SIG-M5 treated with dmso at 0.1 percent for 504 hours (cell line): ENCODE measurements at regions not wholly inside any gene's neighbourhood (a gene's known extent, or its start where the extent isn't known, plus 50 kb on each side); places are given as distances from the start of the nearest gene placed in this dataset.
A peak's percentile ranks its signal among the peaks of the same experiment; 100 is the strongest.

Experiments
- DNase-seq: peaks from one replicate; lab custom pipeline; 2025; ENCODE audit not compliant: unreplicated experiment; lab: John Stamatoyannopoulos, UW

GRCh38 chr1:25039229-25039628, 109.2 kb upstream of the RUNX3 start:
- DNase-seq, result no peak

DNA sequence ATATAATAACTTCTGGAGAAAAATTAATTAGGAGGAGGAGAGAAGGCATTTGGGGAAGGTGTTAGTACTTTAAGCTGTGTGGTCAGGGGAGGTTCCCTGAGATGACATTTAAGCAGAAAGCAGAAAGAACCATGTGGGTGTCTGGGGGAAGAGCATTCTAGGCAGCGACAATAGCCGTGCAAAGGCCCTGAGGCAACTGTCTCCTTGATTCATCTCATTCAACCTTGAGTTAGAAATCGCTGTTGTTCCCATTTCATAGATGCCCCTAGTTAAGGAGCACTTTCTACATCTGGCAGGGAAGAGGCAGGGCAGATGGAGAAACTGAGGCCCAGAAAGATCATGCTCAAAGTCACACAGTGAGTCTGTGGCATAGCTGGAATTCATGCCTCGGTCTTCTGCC, 108.6 kb upstream of the RUNX3 start:
- DNase-seq, result no peak

GRCh38 chr1:25037174-25038074, 107.3 kb upstream of the RUNX3 start:
- peak; percentile 80 for DNase-seq

DNA sequence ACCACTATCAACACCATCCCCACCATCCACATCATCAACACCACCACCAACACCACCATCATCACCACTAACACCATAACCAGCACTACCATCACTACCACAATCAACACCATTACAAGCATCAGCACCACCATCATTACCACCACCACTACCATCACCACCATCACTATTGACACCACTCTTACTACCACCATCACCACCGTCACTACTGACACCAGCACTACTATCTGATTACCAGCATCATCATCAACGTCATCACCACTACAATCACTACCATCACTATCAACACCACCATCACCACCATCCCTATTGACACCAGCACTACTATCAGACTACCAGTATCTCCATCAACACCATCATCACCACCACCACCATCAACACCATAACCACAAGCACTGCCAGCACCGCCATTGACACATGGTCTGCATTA, 106.1 kb upstream of the RUNX3 start:
- DNase-seq, result no peak

DNA sequence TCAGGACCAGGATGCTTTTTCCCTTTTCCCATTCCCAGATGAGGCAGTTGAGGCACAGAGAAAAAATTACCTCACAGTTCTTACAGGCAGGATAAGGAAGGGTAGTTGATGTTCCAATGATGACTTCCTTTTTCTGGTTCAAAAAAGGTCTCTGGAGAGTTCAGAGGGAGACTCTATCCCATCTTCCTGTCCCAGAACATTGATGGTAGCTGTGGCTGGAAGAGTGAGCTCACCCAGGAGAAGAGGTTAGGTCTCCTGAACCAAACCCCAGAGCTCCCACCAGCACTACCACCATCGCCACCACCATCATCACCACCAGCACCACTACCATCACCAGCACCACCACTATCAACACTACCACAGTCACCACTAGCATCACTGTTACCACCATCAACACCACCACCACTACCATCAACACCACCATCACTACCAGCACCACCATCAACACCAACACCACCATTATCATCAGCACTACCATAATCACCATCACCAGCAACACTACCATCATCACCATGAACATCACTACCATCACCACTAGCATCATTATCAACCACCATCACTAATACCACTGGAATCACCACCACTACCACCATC, 105.5 kb upstream of the RUNX3 start:
- DNase-seq, result no peak

DNA sequence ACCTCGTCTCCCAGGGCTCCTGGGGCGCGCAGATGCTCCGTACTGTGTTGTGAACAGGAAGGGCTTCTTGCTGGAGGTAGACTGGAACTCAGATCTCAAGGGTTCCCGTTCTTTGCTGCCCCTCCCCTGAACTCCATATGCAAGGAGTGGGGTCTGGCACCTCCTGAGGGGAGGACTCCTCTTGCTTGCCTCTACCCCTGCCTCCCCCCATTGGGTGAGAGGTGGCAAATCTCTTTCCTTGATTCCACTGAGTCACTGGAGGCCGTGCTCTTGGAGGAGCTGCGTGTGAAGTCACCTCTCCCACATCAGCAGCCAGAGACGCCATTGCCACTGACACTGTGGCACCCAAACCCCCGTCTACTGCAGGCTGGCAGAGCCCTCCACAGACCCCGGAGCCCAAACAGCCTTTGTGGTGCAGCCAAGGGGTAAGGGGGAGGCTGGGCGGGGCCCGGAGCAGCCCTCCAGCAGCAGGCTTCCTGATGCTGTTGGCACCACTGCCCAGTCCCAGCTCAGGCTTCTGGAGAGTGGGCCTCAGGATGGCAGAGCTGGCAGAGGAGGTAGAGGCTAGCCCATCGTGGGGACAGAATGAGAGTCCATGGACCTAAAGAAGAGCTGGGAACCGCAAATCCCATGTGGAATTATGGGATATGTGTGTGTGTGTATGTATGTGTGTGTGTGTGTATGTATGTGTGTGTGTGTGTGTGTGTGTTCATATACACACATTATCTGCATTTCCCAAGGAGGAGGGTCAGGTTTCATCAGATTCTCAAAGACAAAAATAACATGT, 104.9 kb upstream of the RUNX3 start:
- no peak for DNase-seq

GRCh38 chr1:25033828-25034705, 104.0 kb upstream of the RUNX3 start:
- peak; percentile 73 for DNase-seq

DNA sequence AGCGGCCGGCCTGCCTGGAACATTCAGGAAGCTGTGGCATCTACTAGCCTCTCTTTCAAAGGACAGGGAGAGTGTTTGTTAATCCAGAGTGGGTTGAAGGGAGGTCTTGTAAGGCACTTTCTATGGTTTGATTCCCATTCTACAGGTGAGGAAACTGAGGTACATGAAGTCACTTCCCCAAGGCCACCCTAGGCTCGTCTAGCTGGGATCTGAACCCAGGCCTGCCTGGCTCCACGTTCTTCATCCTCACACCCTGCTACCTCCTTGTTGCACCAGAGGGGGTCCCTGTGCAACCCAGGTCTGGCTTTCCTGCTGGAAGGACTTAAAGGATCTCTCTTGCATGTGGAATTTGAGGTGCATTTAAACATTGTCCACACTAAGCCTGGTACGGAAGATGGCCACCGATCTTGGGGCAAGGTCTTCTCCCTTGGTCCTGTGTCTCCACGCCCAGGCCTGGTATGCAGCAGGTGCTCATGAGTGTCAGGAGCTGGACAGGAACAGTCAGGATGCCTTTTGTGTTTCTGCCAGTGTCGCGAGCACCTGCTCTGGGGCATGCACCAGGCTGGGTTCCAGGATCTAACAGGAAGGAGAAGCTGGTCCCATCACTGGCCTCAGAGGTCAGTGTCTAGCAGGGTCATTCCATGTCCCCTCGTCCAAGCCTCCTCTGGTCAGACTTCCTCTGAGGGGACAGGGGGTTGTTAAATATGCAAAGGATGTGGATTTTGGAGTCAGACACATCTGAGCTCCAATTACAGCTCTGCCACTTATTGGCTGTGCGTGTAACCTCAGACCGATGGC, 103.2 kb upstream of the RUNX3 start:
- DNase-seq, result no peak

DNA sequence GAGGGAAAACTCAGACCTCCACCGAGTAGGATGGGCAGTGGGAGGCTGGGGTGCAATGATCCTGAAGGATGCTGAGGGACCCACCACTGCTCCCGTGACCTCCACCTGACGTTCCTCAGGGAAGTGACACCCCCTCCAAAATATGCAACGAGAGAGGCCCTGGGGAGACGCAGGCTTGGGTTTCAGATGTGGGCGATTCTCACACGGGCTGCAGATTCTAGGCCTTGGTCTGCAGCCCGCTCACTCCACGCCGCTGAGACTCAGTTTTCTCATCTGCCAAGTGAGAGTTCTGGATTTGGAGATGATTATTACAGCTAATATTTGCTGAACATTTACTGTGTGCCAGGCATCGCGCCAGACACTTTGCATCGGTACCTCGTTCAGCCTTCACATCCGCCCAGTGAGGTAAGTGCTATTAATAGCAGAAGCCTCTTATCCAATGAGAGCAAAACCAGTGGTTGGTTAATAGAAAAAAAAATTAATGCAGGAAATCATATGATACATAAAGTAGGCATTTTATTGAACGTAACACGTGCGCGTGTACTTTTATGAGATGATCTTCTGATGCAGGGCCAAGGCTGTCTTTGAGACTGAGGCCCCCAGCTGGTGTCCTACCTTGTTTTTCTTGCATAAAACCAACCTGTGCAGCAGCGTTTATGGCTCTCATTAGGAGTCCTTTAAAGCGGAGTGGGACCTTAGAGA, 102.0 kb upstream of the RUNX3 start:
- DNase-seq, result no peak

DNA sequence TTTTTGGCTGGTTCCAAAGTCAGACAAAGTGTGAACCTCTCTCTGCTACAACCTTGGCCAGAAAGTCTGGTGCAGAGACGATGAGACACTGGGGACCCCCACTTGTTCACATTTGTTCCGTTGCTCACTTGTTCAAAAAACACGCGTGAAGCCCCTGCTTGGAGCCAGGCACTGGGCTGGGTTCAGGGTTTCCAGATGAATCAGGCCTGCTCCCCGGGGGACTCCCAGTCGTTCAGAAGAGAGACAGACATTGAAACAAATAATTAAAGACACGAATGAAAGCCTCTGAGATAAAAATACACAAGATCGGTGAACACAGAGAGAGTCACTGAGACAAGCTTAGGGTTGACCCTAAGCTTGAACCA, 101.5 kb upstream of the RUNX3 start:
- DNase-seq, result no peak

DNA sequence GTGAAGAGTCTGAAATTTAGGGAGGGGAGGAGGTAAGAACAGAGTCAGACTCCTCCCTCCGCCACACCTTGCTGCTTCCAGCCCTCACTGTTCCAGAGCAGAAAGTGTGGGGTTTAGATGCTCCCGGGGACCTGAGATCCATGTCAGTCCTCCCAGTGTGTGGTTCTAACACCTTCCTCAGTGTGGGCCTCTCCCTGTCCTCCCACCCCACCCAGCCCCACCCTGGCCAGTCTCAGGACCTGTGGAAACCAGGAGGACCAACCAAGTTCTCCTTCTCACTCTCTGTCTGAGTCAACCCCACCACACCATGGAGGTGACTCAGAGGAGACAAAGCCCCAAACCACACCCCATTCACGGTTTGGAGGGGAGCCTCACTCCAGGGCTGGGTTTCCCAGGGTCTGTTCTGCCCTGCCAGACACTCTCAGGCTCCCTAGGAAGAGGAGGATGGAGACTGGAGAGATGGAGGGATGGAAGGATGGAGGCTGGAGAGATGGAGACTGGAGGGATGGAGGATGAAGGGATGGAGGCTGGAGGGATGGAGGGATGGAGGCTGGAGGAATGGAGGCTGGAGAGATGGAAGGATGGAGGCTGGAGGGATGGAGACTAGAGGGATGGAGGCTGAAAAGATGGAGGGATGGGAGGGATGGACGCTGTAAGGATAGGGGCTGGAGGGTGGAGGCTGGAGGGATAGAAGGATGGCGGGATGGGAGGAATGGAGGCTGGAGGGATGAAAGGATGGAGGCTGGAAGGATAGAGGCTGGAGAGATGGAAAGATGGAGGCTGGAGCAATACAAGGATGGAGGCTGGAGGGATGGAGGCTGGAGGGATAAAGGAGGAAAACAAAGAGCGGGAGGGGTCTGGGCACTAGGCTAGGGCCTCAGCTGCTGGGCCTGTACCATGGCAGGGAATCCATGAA, 100.9 kb upstream of the RUNX3 start:
- DNase-seq, result peak; percentile 71

DNA sequence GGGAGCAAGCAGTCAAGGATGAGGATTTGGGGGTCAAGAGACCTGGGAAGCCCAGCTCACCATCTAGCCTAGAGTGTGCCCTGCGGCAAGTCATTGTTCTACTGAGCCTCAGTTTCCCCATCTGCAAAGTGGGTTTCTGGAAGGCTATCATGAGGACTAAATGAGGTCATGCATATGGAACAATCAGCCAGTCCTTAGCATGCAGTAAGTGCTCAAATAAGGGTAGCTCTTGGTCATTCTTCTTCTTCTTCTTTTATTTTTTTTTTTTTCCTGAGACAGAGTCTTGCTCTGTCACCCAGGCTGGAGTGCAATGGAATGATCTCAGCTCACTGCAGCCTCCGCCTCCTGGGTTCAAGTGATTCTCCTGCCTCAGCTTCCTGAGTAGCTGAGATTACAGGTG, 99.9 kb upstream of the RUNX3 start:
- no peak for DNase-seq

- no peak for DNase-seq
These were observed 99.0 kb upstream of the RUNX3 start for GRCh38 chr1:25028907-25029599.

DNA sequence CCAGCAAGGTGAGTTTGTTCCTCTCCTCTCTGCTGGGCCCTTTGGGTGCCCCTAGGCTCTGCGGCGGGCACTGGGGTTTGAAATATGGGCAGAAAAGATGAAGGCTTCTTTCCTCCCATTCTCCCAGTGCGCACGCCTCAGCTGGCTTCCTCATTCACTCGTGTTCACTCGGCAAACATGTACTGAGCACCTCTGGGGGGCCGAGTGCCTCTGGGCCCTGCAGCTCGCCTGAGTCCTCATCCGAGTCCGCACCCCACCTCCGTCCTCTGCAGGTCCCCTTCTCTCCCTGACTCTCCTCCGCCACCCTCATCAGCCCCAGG, 98.5 kb upstream of the RUNX3 start:
- no peak for DNase-seq

DNA sequence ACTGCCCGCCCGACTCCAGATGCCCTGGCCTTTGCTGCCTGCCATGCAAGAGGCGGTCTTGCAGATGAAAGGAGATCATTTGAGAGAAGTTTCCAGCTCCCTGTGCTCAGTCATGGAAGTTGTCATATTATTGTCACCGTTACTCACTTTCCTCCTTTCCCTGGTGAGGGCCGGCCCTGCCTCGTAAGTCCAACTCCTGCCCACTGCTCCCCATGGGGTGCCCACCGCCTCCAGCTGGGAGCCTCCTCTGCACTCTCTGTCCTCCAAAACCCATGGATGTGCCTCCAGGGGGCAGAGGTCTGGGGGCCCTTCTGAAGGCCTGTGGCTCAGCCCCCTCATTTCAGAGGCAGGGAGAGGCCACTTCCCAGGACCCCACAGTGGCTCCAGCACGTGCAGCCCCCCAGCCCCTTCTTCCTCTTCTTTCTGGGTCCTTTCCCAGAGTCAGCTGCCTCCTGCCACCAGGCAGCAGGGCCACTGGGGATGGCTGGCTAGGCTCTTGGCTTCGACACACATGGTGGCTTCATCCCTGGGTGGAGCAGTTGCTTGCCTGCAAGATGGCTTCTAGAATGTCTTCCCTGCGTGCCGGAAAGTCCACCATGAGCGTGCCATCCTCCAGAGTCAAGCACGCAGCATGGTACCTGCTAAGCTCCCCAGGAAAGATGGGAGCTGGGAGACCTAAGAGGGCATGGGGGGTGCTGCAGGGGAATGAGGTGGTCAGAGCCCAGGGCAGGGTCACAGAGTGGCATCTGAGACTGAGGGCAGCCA, 97.9 kb upstream of the RUNX3 start:
- no peak for DNase-seq

- DNase-seq, result no peak
These were observed 96.8 kb upstream of the RUNX3 start for GRCh38 chr1:25026730-25027450.

DNA sequence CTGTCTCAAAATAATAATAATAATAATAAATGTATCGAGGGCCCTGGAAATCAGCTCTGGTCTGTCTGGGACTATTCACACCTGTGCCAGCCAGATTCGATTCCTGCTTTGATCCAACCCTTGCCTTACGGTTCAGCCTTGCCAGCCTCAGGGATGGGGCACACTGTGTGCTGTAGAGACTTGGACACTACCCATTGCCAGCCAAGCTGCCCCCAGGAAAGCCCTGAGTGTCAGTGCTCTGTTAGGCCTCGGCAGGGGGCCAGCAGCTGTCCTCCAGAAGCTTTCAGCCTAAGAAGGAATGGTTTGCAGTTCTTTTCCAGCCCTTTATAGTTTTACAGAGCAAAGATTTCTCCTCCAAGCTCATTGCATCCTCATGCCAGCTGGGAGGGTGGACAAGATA, 96.2 kb upstream of the RUNX3 start:
- DNase-seq, result no peak
